SK-N-SH treated with all-trans-retinoic acid at 6 μM for 48 hours (cell line): ENCODE measurements at regions not wholly inside any gene's neighbourhood (a gene's known extent, or its start where the extent isn't known, plus 50 kb on each side); places are given as distances from the start of the nearest gene placed in this dataset.

Source experiments
- ATAC-seq: fragments of 200-7000 bp; cut with Tn5 transposase; 3 replicates; pipeline ENCODE4 v1.9.1; 2020; ENCODE audit warnings: mild to moderate bottlenecking, moderate library complexity
- ARNTL ChIP-seq: fragments of 450-650 bp; formaldehyde crosslinking; IDR thresholded peaks from 2 replicates; pipeline ENCODE4 v1.5.0; 2020; ENCODE audit warnings: low read depth, mild to moderate bottlenecking, moderate library complexity, borderline replicate concordance
- BACH2 ChIP-seq: fragments of 250-450 bp; sonication (Bioruptor Pico); IDR thresholded peaks from 2 replicates; pipeline ENCODE4 v1.9.0; 2021; ENCODE audit warnings: mild to moderate bottlenecking, borderline replicate concordance
- CREB5 ChIP-seq: fragments of 250-450 bp; sonication (Bioruptor Pico); IDR thresholded peaks from 2 replicates; pipeline ENCODE4 v1.5.1; 2020; ENCODE audit warnings: low read depth, mild to moderate bottlenecking, moderate library complexity
- CSDC2 ChIP-seq: fragments of 250-450 bp; sonication (Bioruptor Pico); IDR thresholded peaks from 2 replicates; pipeline ENCODE4 v1.5.0; 2020; ENCODE audit warnings: mild to moderate bottlenecking, moderate library complexity
- CSRNP3 ChIP-seq: fragments of 250-450 bp; sonication (Bioruptor Pico); IDR thresholded peaks from 2 replicates; pipeline ENCODE4 v1.5.1; 2021; ENCODE audit warnings: mild to moderate bottlenecking, moderate library complexity
- ESRRG ChIP-seq: fragments of 250-450 bp; sonication (Bioruptor Pico); IDR thresholded peaks from 2 replicates; pipeline ENCODE4 v1.6.1; 2021; ENCODE audit warnings: mild to moderate bottlenecking
- GLIS3 ChIP-seq: fragments of 250-450 bp; sonication (Bioruptor Pico); IDR thresholded peaks from 2 replicates; pipeline ENCODE4 v1.5.0; 2020; ENCODE audit warnings: mild to moderate bottlenecking, moderate library complexity
- ISL1 ChIP-seq: fragments of 250-450 bp; sonication (Bioruptor Pico); IDR thresholded peaks from 2 replicates; pipeline ENCODE4 v2.1.2; 2022; ENCODE audit warnings: mild to moderate bottlenecking, moderate library complexity
- OSR1 ChIP-seq: fragments of 250-450 bp; sonication (Bioruptor Pico); IDR thresholded peaks from 2 replicates; pipeline ENCODE4 v1.8.0; 2022; ENCODE audit warnings: moderate library complexity, mild to moderate bottlenecking, inconsistent platforms
- PPARA ChIP-seq: fragments of 250-450 bp; sonication (Bioruptor Pico); IDR thresholded peaks from 2 replicates; pipeline ENCODE4 v1.5.0; 2020; ENCODE audit warnings: mild to moderate bottlenecking, borderline replicate concordance
- RARB ChIP-seq: fragments of 250-450 bp; sonication (Bioruptor Pico); IDR thresholded peaks from 2 replicates; pipeline ENCODE4 v1.8.0; 2021; ENCODE audit warnings: mild to moderate bottlenecking, moderate library complexity
- SNAI2 ChIP-seq: fragments of 250-450 bp; sonication (Bioruptor Pico); IDR thresholded peaks from 2 replicates; pipeline ENCODE4 v1.5.0; 2020; ENCODE audit warnings: mild to moderate bottlenecking, moderate library complexity
- TOX ChIP-seq: fragments of 250-450 bp; sonication (Bioruptor Pico); IDR thresholded peaks from 2 replicates; pipeline ENCODE4 v1.8.0; 2021; ENCODE audit warnings: mild to moderate bottlenecking, moderate library complexity, borderline replicate concordance
- ZC3H10 ChIP-seq: fragments of 250-450 bp; sonication (Bioruptor Pico); IDR thresholded peaks from 2 replicates; pipeline ENCODE4 v1.5.1; 2021; ENCODE audit warnings: mild to moderate bottlenecking, moderate library complexity
- ZFP3 ChIP-seq: fragments of 250-450 bp; sonication (Bioruptor Pico); IDR thresholded peaks from 2 replicates; pipeline ENCODE4 v1.5.0; 2020; ENCODE audit warnings: mild to moderate bottlenecking, moderate library complexity
- ZFP30 ChIP-seq: fragments of 450-650 bp; formaldehyde crosslinking; IDR thresholded peaks from 2 replicates; pipeline ENCODE4 v1.5.0; 2022; ENCODE audit warnings: mild to moderate bottlenecking, moderate library complexity
- ZNF565 ChIP-seq: fragments of 450-650 bp; formaldehyde crosslinking; conservative IDR thresholded peaks from 2 replicates; pipeline ENCODE4 v1.5.0; 2020; ENCODE audit warnings: low read depth, mild to moderate bottlenecking, moderate library complexity
- ZNF70 ChIP-seq: fragments of 450-650 bp; formaldehyde crosslinking; IDR thresholded peaks from 2 replicates; pipeline ENCODE4 v1.5.0; 2020; ENCODE audit warnings: mild to moderate bottlenecking, moderate library complexity
- ZNF8 ChIP-seq: fragments of 450-650 bp; formaldehyde crosslinking; IDR thresholded peaks from 2 replicates; pipeline ENCODE4 v1.5.0; 2020; ENCODE audit warnings: mild to moderate bottlenecking, moderate library complexity
- TF ChIP-seq, protein P1 (sequence below): fragments of 250-450 bp; sonication (Bioruptor Pico); IDR thresholded peaks from 2 replicates; pipeline ENCODE4 v1.8.0; 2020; ENCODE audit warnings: mild to moderate bottlenecking, moderate library complexity, borderline replicate concordance
- TF ChIP-seq, protein P2 (sequence below): fragments of 250-450 bp; sonication (Bioruptor Pico); IDR thresholded peaks from 2 replicates; pipeline ENCODE4 v1.5.0; 2020; ENCODE audit warnings: mild to moderate bottlenecking, moderate library complexity

DNA sequence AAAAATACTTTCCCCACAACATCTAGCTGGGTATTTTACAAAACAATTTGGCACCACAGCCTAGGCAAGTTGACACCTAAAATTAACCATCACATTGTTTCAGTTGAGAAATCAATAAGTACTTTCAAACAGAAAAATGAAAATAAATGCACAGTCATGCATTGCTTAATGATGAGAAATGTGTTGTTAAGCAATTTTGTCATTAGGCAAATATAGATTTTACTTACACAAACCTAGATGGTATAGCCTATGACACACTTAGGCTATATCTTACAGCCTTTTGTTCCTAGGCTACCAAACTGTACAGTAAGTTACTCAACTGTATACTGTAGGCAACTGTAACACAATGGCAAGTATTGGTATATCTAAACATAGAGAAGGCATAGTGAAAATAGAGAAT lies 608.6 kb upstream of the BCHE start:
- no peak for ATAC-seq

GRCh38 chr3:166444756-166445155 lies 607.5 kb upstream of the BCHE start:
- ATAC-seq: no peak
- TF ChIP-seq SNAI2 (CRISPR knock-in tag) (no peak), ZFP30 (CRISPR knock-in tag) (no peak), ESRRG (no peak), PPARA (CRISPR knock-in tag) (no peak), ARNTL (CRISPR knock-in tag) (no peak), ZNF70 (CRISPR knock-in tag) (no peak), ZFP3 (CRISPR knock-in tag) (no peak), GLIS3 (CRISPR knock-in tag) (no peak)
- TF ChIP-seq, protein P1, sequence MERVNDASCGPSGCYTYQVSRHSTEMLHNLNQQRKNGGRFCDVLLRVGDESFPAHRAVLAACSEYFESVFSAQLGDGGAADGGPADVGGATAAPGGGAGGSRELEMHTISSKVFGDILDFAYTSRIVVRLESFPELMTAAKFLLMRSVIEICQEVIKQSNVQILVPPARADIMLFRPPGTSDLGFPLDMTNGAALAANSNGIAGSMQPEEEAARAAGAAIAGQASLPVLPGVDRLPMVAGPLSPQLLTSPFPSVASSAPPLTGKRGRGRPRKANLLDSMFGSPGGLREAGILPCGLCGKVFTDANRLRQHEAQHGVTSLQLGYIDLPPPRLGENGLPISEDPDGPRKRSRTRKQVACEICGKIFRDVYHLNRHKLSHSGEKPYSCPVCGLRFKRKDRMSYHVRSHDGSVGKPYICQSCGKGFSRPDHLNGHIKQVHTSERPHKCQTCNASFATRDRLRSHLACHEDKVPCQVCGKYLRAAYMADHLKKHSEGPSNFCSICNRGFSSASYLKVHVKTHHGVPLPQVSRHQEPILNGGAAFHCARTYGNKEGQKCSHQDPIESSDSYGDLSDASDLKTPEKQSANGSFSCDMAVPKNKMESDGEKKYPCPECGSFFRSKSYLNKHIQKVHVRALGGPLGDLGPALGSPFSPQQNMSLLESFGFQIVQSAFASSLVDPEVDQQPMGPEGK: no peak

More for the DNA sequence above, 608.6 kb upstream of the BCHE start:
- TF ChIP-seq ZNF8 (CRISPR knock-in tag) (no peak), CSRNP3 (CRISPR knock-in tag) (no peak), CREB5 (no peak), OSR1 (CRISPR knock-in tag) (no peak)

DNA sequence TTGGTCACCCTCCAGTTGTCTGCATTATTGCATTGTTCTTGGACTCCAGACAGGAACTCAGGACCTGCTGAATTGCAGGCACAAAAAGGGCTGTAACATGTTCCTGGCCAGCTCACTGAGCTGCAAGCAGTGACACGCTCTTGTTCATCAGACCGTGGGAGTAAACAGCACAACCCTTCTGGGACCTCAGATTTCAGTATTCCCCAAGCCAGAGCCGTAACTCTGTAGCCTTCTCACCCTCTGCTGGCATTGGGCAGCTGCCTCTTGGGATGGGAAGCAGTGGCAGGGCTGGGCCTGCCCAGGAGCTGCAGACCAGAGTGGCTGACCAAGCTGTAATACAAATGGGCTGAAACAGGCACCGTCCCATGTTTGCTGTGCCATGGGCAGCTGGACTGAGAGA lies 607.1 kb upstream of the BCHE start:
- no peak for TF ChIP-seq OSR1 (CRISPR knock-in tag)
- TF ChIP-seq ISL1 (CRISPR knock-in tag): no peak
- TF ChIP-seq PPARA (CRISPR knock-in tag): no peak
- no peak for TF ChIP-seq ZNF8 (CRISPR knock-in tag)
- TF ChIP-seq ZFP3 (CRISPR knock-in tag): no peak
- TF ChIP-seq RARB (CRISPR knock-in tag): no peak
- no peak for TF ChIP-seq ARNTL (CRISPR knock-in tag)
- ATAC-seq: no peak

DNA sequence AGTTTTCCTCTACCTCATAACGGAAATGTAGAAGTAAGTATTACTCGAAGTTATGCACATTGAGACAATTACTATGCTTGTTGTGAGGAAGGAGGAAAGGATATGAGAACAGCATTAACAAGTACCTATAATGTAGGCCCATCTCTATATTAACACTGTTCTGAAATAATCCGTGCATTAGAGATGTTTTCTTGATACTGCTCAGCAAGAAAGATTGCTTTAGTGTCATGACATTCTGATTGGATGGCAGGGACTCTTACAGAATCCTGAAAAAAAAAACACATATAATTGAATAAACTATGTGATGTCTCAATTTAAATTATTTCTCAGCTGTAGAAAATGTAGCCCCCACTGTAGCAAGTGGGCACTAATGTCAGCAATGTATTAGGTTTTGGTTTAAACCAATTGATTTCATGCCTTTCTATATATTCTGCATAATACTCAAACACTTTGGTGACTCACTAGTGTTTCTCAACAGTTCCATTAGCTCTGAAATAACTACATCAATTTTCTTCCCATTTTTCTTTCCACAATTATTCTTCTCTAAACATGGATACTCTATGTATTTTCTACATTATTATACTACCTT lies 598.3 kb upstream of the BCHE start:
- no peak for ATAC-seq

More for the DNA sequence above, 598.3 kb upstream of the BCHE start:
- no peak for TF ChIP-seq ZNF70 (CRISPR knock-in tag)
- TF ChIP-seq ZC3H10: no peak
- no peak for TF ChIP-seq GLIS3 (CRISPR knock-in tag)
- TF ChIP-seq PPARA (CRISPR knock-in tag): no peak
- no peak for TF ChIP-seq RARB (CRISPR knock-in tag)
- TF ChIP-seq ISL1 (CRISPR knock-in tag): no peak
- TF ChIP-seq CSDC2 (CRISPR knock-in tag): no peak
- TF ChIP-seq SNAI2 (CRISPR knock-in tag): no peak
- no peak for TF ChIP-seq TOX (CRISPR knock-in tag)
- no peak for TF ChIP-seq OSR1 (CRISPR knock-in tag)
- TF ChIP-seq CSRNP3 (CRISPR knock-in tag): no peak
- TF ChIP-seq ZNF8 (CRISPR knock-in tag): no peak
- TF ChIP-seq, protein P2, sequence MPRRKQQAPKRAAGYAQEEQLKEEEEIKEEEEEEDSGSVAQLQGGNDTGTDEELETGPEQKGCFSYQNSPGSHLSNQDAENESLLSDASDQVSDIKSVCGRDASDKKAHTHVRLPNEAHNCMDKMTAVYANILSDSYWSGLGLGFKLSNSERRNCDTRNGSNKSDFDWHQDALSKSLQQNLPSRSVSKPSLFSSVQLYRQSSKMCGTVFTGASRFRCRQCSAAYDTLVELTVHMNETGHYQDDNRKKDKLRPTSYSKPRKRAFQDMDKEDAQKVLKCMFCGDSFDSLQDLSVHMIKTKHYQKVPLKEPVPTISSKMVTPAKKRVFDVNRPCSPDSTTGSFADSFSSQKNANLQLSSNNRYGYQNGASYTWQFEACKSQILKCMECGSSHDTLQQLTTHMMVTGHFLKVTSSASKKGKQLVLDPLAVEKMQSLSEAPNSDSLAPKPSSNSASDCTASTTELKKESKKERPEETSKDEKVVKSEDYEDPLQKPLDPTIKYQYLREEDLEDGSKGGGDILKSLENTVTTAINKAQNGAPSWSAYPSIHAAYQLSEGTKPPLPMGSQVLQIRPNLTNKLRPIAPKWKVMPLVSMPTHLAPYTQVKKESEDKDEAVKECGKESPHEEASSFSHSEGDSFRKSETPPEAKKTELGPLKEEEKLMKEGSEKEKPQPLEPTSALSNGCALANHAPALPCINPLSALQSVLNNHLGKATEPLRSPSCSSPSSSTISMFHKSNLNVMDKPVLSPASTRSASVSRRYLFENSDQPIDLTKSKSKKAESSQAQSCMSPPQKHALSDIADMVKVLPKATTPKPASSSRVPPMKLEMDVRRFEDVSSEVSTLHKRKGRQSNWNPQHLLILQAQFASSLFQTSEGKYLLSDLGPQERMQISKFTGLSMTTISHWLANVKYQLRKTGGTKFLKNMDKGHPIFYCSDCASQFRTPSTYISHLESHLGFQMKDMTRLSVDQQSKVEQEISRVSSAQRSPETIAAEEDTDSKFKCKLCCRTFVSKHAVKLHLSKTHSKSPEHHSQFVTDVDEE (CRISPR knock-in tag): no peak
- no peak for TF ChIP-seq ARNTL (CRISPR knock-in tag)
- no peak for TF ChIP-seq ESRRG
- TF ChIP-seq ZNF565 (CRISPR knock-in tag): no peak
- TF ChIP-seq CREB5: no peak
- TF ChIP-seq BACH2: no peak
- no peak for TF ChIP-seq ZFP3 (CRISPR knock-in tag)
